Cardiac muscle cell (in vitro differentiated cells and primary cell): ENCODE measurements at regions not wholly inside any gene's neighbourhood (a gene's known extent, or its start where the extent isn't known, plus 50 kb on each side); places are given as distances from the start of the nearest gene placed in this dataset.

Source experiments
- DNase-seq, 2 donors: peaks; one replicate each; pipeline versions ENCODE4 v3.0.0 to v3.0.0-alpha.2; 2010 to 2017; ENCODE audit warnings: low read depth in 1 of 2, low spot score in 1 of 2
- H3K27ac ChIP-seq: fragments of 200-600 bp; sonication (generic); 2 replicates; pipeline ENCODE4 v1.5.1; 2016
- H3K27me3 ChIP-seq: fragments of 200-600 bp; sonication (generic); 2 replicates; pipeline ENCODE4 v1.6.0; 2016; ENCODE audit warnings: control low read depth
- H3K36me3 ChIP-seq: fragments of 200-600 bp; sonication (generic); 2 replicates; pipeline ENCODE4 v1.5.1; 2016; ENCODE audit warnings: control low read depth
- H3K4me1 ChIP-seq: fragments of 200-600 bp; sonication (generic); 2 replicates; pipeline ENCODE4 v1.8.1; 2017; ENCODE audit warnings: low read depth, mild to moderate bottlenecking, mixed run types
- H3K4me3 ChIP-seq: fragments of 200-600 bp; sonication (generic); 2 replicates; pipeline ENCODE4 v1.5.1; 2016; ENCODE audit warnings: mild to moderate bottlenecking
- H3K9me3 ChIP-seq: fragments of 200-600 bp; sonication (generic); 2 replicates; pipeline ENCODE4 v1.5.1; 2017; ENCODE audit warnings: low read depth, mild to moderate bottlenecking, control low read depth
- TF ChIP-seq, protein P1 (sequence below): IDR thresholded peaks from 2 replicates; pipeline ENCODE4 v1.5.1; 2012; ENCODE audit warnings: low read depth, mild to moderate bottlenecking, low read length

DNA sequence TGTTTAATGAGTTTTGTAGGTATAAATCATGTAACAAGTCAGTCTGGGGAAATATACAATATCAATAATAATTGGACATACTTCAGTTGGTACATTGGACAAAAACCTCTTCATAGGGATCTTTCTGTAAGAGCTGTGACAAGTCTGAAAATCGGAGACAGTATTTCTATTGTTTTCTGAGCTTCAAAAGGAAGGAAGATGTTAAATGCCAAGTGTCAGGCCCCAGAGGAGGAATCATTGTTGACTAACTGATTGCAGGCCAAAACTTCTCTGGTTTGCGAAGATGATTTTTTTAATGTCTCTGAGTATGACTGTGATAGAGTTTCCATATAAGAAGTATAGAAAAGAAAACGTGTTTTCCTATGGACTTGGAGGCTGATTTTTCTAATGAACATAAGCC, 316.4 kb downstream of the RNF144B start:
- TF ChIP-seq, protein P1, sequence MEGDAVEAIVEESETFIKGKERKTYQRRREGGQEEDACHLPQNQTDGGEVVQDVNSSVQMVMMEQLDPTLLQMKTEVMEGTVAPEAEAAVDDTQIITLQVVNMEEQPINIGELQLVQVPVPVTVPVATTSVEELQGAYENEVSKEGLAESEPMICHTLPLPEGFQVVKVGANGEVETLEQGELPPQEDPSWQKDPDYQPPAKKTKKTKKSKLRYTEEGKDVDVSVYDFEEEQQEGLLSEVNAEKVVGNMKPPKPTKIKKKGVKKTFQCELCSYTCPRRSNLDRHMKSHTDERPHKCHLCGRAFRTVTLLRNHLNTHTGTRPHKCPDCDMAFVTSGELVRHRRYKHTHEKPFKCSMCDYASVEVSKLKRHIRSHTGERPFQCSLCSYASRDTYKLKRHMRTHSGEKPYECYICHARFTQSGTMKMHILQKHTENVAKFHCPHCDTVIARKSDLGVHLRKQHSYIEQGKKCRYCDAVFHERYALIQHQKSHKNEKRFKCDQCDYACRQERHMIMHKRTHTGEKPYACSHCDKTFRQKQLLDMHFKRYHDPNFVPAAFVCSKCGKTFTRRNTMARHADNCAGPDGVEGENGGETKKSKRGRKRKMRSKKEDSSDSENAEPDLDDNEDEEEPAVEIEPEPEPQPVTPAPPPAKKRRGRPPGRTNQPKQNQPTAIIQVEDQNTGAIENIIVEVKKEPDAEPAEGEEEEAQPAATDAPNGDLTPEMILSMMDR: no peak
- no peaks in the 10 kb centered on the region for H3K4me1 ChIP-seq

DNA sequence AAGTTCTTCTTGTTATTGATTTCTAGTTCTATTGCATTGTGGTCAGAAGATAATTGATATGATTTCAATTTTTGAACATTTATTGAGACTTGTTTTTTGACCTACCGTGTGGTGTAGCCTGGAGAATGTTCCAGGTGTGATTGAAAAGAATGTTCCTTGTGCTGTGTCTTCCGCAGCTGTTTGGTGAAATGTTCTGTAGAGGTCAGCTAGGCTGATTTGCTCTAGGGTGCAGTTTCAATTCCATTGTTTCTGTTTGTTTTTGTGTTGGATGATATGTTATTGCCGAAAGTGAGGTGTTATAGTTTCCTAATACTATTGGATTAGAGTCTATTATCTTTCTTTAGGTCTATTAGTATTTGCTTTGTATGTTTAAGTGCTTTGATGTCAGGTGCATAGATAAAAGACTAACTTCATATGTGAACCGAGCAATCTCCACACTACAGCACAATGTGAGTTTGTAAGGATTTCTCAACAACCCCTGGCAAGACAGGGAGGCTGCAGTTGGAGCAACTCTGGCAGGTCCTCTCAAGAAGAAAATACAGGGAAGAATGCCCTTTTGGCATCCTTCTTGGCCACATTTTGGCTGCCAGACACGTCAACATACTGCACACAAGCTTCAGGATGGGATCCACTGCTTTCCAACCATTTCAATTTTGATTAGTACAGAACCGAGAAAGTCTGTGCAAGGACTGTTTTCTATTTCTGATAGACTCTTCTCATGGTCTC, 320.7 kb downstream of the RNF144B start:
- no peak for DNase-seq
- Histone ChIP-seq H3K9me3 (no peaks in the 10 kb centered on the region), H3K27ac (no peak overlapping the region), H3K36me3 (no peaks in the 10 kb centered on the region), H3K4me3 (no peak overlapping the region), H3K27me3 (no peaks in the 10 kb centered on the region), H3K4me1 (no peaks in the 10 kb centered on the region)
- TF ChIP-seq, protein P1: no peak

More for the DNA sequence above, 316.4 kb downstream of the RNF144B start:
- DNase-seq: no peak
- H3K27me3 ChIP-seq: no peaks in the 10 kb centered on the region
- H3K4me3 ChIP-seq: no peak overlapping the region
- no peaks in the 10 kb centered on the region for H3K36me3 ChIP-seq
- H3K27ac ChIP-seq: no peak overlapping the region
- H3K9me3 ChIP-seq: no peaks in the 10 kb centered on the region

DNA sequence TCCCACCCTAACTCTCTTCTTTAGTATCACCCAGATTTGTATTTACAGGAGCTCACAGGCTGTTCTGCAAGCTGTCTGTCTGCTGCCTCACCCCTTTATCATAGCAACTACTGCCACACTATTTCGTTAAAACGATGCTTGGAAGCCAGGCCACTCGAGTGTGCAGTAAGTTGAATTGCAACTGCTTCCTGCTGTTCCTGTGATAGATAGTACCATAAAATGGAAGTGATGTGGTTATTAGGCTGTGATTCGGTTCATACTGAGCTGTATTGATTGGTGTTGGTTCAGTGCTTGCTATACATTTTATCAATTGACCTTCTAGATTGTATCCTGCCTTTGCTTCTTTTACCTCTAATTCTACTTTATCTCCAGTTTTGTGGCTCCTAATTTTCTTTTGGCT, 325.4 kb downstream of the RNF144B start:
- no peaks in the 10 kb centered on the region for H3K36me3 ChIP-seq
- no peaks in the 10 kb centered on the region for H3K4me1 ChIP-seq
- TF ChIP-seq, protein P1: no peak
- no peaks in the 10 kb centered on the region for H3K9me3 ChIP-seq
- no peak overlapping the region for H3K4me3 ChIP-seq
- no peak for DNase-seq
- H3K27ac ChIP-seq: no peak overlapping the region
- no peaks in the 10 kb centered on the region for H3K27me3 ChIP-seq

DNA sequence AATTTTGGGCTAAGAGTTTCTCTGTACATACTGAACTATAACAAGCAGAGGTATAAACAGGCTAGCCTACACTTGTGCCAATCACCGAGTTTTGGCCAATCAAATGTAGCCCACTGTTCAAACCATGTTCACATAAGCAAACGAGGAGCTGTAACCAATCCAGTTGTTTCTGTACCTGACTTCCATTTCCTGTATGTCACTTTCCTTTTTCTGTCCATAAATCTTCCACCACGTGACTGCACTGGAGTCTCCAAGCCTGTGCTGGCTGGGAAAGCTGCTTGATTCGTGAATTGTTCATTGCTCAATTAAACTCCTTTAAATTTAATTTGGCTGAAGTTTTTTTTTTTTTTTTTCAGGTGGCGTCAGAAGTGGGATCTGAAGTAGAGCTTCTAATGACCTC, 332.9 kb downstream of the RNF144B start:
- no peak overlapping the region for H3K4me3 ChIP-seq
- no peak for DNase-seq
- H3K27me3 ChIP-seq: no peaks in the 10 kb centered on the region
- H3K4me1 ChIP-seq: no peaks in the 10 kb centered on the region
- H3K27ac ChIP-seq: no peak overlapping the region
- no peaks in the 10 kb centered on the region for H3K36me3 ChIP-seq
- no peaks in the 10 kb centered on the region for H3K9me3 ChIP-seq
- TF ChIP-seq, protein P1: no peak

DNA sequence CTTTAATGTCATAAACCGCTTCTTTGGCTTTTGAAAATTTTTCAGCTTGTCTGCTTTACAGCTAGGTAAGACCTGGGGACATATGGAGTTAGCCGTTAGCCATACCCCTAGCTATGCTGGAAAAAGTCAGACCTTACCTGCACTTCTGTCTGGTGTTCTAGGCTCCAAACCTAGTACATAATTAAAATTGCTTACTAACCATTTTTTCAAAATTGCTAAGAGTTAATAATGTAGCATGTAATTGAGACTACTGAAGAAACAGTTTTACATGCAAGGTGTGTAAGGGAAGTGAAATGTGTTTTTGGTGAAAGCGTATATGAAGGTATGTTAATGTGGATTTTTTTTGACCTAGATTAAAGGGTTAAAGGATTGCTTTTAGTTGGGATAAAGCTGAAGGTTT, 336.9 kb downstream of the RNF144B start:
- TF ChIP-seq, protein P1: no peak
- no peaks in the 10 kb centered on the region for H3K9me3 ChIP-seq
- H3K4me1 ChIP-seq: no peaks in the 10 kb centered on the region
- no peak overlapping the region for H3K27ac ChIP-seq
- H3K36me3 ChIP-seq: no peaks in the 10 kb centered on the region
- no peak overlapping the region for H3K4me3 ChIP-seq
- DNase-seq: no peak
- H3K27me3 ChIP-seq: no peaks in the 10 kb centered on the region
